ENCODE measurements at regions not wholly inside any gene's neighbourhood (a gene's known extent, or its start where the extent isn't known, plus 50 kb on each side); places are given as distances from the start of the nearest gene placed in this dataset.
"Not testable (repeated sequence)": the region's sequence is repeated elsewhere in the genome, so short reads cannot be mapped to it uniquely, and the experiment has no call there.

- not testable (repeated sequence) for H3K4me3 ChIP-seq; H3K27ac Mint-ChIP-seq; H3K9me3 Mint-ChIP-seq; H2AFZ ChIP-seq (replicated peaks); DNase-seq (ENCODE audit: low spot score); H3K79me2 ChIP-seq (ENCODE audit: low read depth); H3K4me1 Mint-ChIP-seq; H3K4me2 ChIP-seq; H3K9ac ChIP-seq; H3K4me1 ChIP-seq; H3K4me3 Mint-ChIP-seq; H3K27me3 ChIP-seq; H4K20me1 ChIP-seq (ENCODE audit: low read depth); H3K27ac ChIP-seq; H3F3A ChIP-seq (ENCODE audit: low read depth); H3K36me3 Mint-ChIP-seq; H3K36me3 ChIP-seq; H3K9me3 ChIP-seq (ENCODE audit: low read depth)
- peaks cover 20% of the 10 kb centered on the region for H3K27me3 Mint-ChIP-seq (ENCODE audit: insufficient read depth, low read depth)
Measured at GRCh38 chr17:21470422-21470821, 94.3 kb downstream of the KCNJ12 start.

GRCh38 chr17:21470861-21471260, 94.7 kb downstream of the KCNJ12 start:
- Histone ChIP-seq H3K36me3 (no peaks in the 10 kb centered on the region), H3K9me3 (ENCODE audit: low read depth) (no peaks in the 10 kb centered on the region), H3K4me1 (no peaks in the 10 kb centered on the region), H3K4me2 (no peak overlapping the region), H4K20me1 (ENCODE audit: low read depth) (no peaks in the 10 kb centered on the region), H2AFZ (replicated peaks) (no peak overlapping the region), H3K79me2 (ENCODE audit: low read depth) (no peaks in the 10 kb centered on the region), H3K9ac (no peak overlapping the region), H3K4me3 (no peak overlapping the region), H3K27ac (no peak overlapping the region), H3K27me3 (peaks cover 7% of the 10 kb centered on the region), H3F3A (ENCODE audit: low read depth) (no peaks in the 10 kb centered on the region)
- H3K9me3 Mint-ChIP-seq, result no peaks in the 10 kb centered on the region
- H3K27me3 Mint-ChIP-seq (ENCODE audit: insufficient read depth, low read depth), result peaks cover 20% of the 10 kb centered on the region
- H3K27ac Mint-ChIP-seq, result no peak overlapping the region
- no peak for TF ChIP-seq EZH2 (IDR thresholded peaks at IDR 0.05)
- no peak for TF ChIP-seq CTCF (IDR thresholded peaks at IDR 0.05)
- no peak for TF ChIP-seq EZH2phosphoT487 (IDR thresholded peaks at IDR 0.05)
- no peaks in the 10 kb centered on the region for H3K36me3 Mint-ChIP-seq
- H3K4me1 Mint-ChIP-seq, result no peaks in the 10 kb centered on the region
- H3K4me3 Mint-ChIP-seq, result no peak overlapping the region
- DNase-seq (ENCODE audit: low spot score), result no peak

DNA sequence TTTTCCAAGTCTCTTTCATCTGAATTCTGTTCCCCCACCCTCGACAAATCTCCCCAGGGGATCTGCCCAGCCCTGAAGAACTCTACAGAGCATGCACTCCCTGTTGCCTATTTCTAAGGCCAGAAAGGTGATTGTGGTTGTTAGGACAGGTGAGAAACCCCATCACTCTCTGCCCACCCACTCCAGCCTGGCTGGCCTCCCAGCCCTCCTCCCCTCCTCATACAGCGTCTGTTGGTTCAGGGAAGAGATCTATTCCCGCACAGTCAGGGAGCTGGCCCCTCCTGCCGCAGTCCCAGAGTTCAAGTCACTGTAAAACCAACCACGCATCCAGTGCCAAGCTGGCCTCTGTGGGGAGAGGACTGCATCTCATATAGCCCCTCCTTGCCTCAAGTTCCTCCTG, 98.7 kb downstream of the KCNJ12 start:
- no peaks in the 10 kb centered on the region for H3K4me1 ChIP-seq
- no peak overlapping the region for H3K4me2 ChIP-seq
- H3K36me3 ChIP-seq, result no peaks in the 10 kb centered on the region
- H3K27ac Mint-ChIP-seq, result no peak overlapping the region
- H3K79me2 ChIP-seq (ENCODE audit: low read depth), result no peaks in the 10 kb centered on the region
- DNase-seq (ENCODE audit: low spot score), result no peak
- no peak overlapping the region for H3K4me3 Mint-ChIP-seq
- no peaks in the 10 kb centered on the region for H3F3A ChIP-seq (ENCODE audit: low read depth)
- H4K20me1 ChIP-seq (ENCODE audit: low read depth), result no peaks in the 10 kb centered on the region
- H2AFZ ChIP-seq (replicated peaks), result no peak overlapping the region
- H3K27me3 ChIP-seq, result no peaks in the 10 kb centered on the region
- H3K9me3 ChIP-seq (ENCODE audit: low read depth), result no peaks in the 10 kb centered on the region
- H3K9me3 Mint-ChIP-seq, result peaks cover 4% of the 10 kb centered on the region
- no peak for TF ChIP-seq CTCF (IDR thresholded peaks at IDR 0.05)
- no peak for TF ChIP-seq EZH2 (IDR thresholded peaks at IDR 0.05)
- TF ChIP-seq EZH2phosphoT487 (IDR thresholded peaks at IDR 0.05), result no peak
- H3K27me3 Mint-ChIP-seq (ENCODE audit: insufficient read depth, low read depth), result peaks cover 15% of the 10 kb centered on the region
- H3K36me3 Mint-ChIP-seq, result no peaks in the 10 kb centered on the region
- H3K9ac ChIP-seq, result no peak overlapping the region
- no peaks in the 10 kb centered on the region for H3K4me1 Mint-ChIP-seq
- no peak overlapping the region for H3K4me3 ChIP-seq
- no peak overlapping the region for H3K27ac ChIP-seq

DNA sequence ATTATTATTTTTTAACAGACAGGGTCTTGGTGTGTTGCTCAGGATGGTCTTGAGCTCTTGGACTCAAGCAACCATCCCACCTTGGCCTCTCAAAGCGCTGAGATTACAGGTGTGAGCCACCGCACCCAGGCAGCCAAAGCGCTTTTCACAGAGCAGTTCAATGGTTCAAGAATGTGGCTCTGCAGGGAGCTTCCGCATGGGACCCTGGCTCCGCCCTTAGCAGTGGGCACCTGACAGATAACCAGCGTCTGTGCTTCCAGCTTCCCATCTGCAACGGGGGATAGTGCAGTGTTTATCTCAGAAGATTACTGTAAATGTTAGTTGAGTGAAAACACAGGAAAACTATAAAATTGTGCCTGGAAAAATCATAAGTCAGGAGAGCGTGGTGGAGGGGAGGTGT, 99.4 kb downstream of the KCNJ12 start:
- Histone ChIP-seq H2AFZ (replicated peaks) (no peak overlapping the region), H3K4me2 (no peak overlapping the region), H3K9ac (no peak overlapping the region), H3F3A (ENCODE audit: low read depth) (no peaks in the 10 kb centered on the region), H3K4me1 (no peaks in the 10 kb centered on the region), H3K9me3 (ENCODE audit: low read depth) (no peaks in the 10 kb centered on the region), H3K79me2 (ENCODE audit: low read depth) (no peaks in the 10 kb centered on the region), H3K36me3 (no peaks in the 10 kb centered on the region), H3K27me3 (no peaks in the 10 kb centered on the region), H4K20me1 (ENCODE audit: low read depth) (no peaks in the 10 kb centered on the region), H3K27ac (no peak overlapping the region), H3K4me3 (no peak overlapping the region)
- Mint-ChIP-seq H3K4me1 (no peaks in the 10 kb centered on the region), H3K27me3 (ENCODE audit: insufficient read depth, low read depth) (peaks cover 15% of the 10 kb centered on the region), H3K4me3 (no peak overlapping the region), H3K36me3 (no peaks in the 10 kb centered on the region), H3K9me3 (peaks cover 4% of the 10 kb centered on the region), H3K27ac (no peak overlapping the region)
- no peak for DNase-seq (ENCODE audit: low spot score)
- TF ChIP-seq EZH2phosphoT487 (IDR thresholded peaks at IDR 0.05), result no peak
- TF ChIP-seq EZH2 (IDR thresholded peaks at IDR 0.05), result no peak
- no peak for TF ChIP-seq CTCF (IDR thresholded peaks at IDR 0.05)
